ENCODE measurements at regions not wholly inside any gene's neighbourhood (a gene's known extent, or its start where the extent isn't known, plus 50 kb on each side); places are given as distances from the start of the nearest gene placed in this dataset.
"Not testable (repeated sequence)": the region's sequence is repeated elsewhere in the genome, so short reads cannot be mapped to it uniquely, and the experiment has no call there.

DNA sequence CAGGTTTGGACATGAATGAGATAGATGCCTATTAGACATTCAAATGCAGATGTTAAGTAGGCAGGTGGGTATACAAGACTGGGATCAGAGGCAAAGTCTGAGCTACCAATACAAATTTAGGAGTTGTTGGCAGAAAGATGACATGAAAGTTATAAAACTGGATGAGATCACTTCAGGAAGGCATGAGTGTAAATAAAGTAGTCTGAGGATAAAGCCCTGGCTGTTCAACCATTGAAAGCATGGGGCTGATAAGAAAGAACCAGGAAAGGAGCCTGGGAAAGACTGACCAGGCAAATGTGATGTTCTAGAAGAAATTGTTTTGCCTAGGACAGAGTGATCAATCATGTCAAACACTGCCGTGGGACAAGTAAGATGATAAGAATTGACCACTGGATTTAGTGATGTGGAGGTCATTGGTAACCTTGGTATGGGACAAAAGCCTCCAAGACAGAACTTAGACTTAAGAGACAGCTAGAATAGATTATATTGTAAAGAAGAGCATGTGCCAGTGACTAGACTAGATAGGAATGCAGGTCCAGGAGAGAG, 98.5 kb downstream of the EHF start:
- H3K27ac ChIP-seq, result no peak overlapping the region
- no peak for TF ChIP-seq CTCF (conservative IDR thresholded peaks at IDR 0.05)

- not testable (repeated sequence) for H3K27ac ChIP-seq
Observed at GRCh38 chr11:34713631-34714030, 92.7 kb downstream of the EHF start.

Data from VCaP (cell line).